IPS-NIHi11 (cell line): ENCODE measurements at regions not wholly inside any gene's neighbourhood (a gene's known extent, or its start where the extent isn't known, plus 50 kb on each side); places are given as distances from the start of the nearest gene placed in this dataset.
"Not testable (repeated sequence)": the region's sequence is repeated elsewhere in the genome, so short reads cannot be mapped to it uniquely, and the experiment has no call there.

Experiments used
- DNase-seq: peaks from one replicate; pipeline ENCODE4 v3.0.0; 2012; ENCODE audit warnings: mixed read lengths, low spot score

DNA sequence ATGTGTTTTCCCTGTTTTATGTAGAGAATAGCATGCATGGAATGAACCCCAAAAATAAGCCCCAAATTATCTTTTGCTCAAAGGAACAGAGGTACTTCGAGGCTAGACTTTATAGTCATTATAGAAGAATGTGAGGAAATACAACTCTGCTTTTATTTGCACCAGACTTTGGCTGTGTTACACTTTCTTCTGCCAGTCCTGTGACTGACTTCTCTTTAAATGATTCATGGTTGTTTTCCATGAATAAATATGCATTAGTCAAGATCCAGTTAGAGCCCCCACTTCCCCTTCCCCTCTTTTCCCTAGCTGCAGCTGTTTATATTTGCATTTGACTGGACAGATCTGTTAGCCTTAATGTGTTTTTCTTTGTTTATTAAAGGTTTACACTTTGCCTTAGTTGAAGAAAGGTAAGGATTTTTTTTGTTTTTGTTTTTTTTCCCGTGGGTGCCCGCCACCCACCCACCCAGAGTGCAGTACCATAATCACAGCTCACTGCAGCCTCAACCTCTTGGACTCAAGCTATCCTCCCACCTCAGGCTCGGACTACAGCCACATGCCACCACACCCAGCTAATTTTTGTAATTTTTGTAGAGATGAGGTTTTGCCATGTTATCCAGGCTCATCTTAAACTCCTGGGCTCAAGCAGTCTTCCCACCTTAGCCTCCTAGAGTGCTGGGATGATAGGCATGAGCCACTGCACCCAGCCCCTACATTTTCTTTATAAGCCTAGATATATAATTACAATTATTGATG, 152.6 kb downstream of the CYB561 start:
- no peak for DNase-seq

GRCh38 chr17:63294776-63295175, 151.3 kb downstream of the CYB561 start:
- no peak for DNase-seq

DNA sequence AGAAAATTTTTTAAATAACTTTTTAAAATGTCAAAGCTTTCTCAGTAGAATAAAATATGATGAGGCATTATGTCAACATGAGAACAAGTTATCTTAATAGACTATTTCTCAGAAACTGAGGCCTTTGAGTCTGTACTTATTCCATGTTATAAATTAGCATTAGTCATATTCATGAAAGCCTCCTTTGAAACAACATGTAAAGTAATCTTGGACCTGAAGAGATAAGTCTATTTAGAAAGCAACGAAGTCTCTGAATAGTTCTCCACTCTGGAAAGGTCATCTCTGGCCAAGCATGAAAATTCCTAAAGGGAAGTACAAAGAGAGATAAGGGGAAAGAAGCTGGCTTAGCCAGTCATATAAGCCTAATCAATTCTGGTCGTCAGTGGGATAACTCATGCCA, 150.8 kb downstream of the CYB561 start:
- DNase-seq: no peak

DNA sequence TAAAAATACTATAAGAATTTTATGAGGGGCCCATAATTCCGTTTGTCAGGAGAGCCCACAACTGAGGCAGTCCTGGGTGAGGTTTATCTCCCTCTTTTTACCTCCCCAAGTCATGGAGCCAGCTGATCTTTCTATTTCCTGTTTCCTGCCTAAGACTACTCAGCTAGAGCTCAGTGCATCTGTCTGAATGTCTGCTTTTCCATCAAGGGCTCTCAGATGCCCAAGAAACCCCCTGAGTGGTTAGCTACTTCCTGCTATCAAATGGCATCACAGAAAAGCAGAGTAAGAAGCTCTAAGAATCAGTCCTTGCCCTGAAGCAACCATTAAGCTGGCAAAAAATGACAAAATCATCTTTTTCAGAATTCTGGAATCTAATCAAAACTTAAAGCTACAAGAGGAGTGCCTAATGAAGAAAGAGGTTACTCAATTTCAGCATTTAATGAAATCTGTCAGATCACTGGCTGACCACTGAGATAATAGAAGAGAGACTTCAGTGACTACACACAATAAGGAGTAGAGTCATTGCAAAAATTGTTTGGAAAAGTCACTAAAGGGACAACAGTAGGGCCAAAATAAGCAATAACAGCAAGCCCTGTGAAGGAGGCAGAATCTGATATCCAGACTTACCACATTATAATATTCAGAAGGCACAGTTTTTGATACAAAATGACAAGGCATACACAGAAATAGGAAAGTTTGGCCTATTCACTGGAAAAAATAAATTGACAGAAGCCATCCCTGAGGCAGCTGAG, 150.1 kb downstream of the CYB561 start:
- DNase-seq: no peak

- DNase-seq: not testable (repeated sequence)
These were observed 147.2 kb downstream of the CYB561 start for GRCh38 chr17:63298916-63299315.

- no peak for DNase-seq
These were observed 141.3 kb downstream of the CYB561 start for GRCh38 chr17:63304704-63305261.

DNA sequence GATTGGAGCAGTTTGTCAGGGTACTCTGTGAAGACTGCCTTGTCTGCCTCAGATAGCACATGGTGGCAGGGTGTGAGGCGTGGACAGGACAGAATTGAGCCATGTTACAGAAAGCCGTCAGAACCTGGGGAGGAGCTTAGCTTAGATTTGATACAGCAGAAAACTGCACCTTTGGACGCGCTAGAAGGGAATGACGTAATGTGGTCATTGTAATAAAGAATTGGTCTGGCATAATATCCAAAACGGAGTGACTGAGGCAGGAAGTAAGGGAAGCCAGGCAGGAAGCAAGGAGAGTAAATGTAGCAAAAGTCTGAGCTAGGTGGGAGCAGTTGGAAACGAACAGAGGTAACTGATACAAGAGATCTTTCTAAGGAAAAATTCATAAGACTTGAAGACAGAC, 140.2 kb downstream of the CYB561 start:
- no peak for DNase-seq

- DNase-seq: no peak
These were observed 139.3 kb downstream of the CYB561 start for GRCh38 chr17:63306855-63307254.

DNA sequence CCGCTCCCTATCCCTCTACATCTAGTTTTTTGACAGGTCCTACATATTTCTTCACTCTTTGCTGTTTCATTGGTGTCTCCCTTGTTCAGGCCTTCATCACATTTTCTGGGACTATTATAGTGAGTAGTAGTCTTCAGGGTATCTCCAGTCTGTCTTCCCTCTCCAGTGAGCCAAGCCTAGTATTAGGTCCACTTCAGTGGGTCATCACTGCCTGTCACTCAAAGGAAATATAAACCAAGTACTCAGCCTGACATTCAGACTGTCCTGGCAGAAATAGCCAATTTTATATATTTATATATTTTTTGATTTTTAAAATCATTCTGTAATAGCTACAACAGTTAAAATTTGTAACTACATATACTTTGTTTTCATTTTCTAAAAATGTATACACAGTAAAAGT, 137.8 kb downstream of the CYB561 start:
- no peak for DNase-seq

- no peak for DNase-seq
These were observed 137.1 kb downstream of the CYB561 start for GRCh38 chr17:63309021-63309420.

- no peak for DNase-seq
These were observed 134.6 kb downstream of the CYB561 start for GRCh38 chr17:63311416-63311937.

GRCh38 chr17:63314761-63315160, 131.3 kb downstream of the CYB561 start:
- no peak for DNase-seq

DNA sequence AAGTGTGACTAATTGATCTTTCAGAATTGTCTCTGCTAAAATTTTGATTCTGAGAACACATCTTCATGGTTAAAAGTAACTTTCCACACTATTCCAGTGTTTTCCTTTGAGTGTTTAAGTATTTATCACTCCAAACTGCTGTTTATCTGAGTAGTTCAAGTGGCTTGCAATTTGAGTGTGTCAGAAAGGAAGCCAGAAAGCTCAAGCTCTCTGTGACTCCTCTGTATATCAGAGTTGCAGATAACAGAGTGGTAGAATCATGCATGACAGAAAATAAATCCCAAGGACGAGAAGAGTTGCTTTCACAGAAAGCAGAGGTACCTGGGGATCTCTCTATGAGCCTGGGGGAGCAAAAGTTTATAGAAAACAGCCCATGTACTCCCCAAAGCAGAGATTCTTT, 130.0 kb downstream of the CYB561 start:
- no peak for DNase-seq

- no peak for DNase-seq
These were observed 128.8 kb downstream of the CYB561 start for GRCh38 chr17:63317166-63317840.

DNA sequence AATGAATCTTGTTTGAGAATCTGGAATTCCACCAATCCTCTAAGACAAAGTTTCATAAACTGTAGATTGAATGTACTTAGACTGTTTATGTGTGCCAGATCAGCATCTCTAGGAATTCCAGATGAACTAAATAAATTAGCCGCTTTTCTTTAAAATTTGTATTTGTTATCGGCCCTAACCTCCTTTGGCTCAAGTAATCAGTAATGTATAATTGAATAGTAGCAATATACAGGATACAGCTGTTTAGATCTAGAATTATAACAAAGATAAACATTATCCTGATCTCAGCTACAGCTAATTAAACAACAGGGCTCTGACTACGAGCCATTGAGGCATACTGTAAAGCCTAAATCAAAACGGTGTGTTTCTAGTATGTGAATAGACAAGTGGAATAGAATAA, 120.3 kb downstream of the CYB561 start:
- DNase-seq: no peak

DNA sequence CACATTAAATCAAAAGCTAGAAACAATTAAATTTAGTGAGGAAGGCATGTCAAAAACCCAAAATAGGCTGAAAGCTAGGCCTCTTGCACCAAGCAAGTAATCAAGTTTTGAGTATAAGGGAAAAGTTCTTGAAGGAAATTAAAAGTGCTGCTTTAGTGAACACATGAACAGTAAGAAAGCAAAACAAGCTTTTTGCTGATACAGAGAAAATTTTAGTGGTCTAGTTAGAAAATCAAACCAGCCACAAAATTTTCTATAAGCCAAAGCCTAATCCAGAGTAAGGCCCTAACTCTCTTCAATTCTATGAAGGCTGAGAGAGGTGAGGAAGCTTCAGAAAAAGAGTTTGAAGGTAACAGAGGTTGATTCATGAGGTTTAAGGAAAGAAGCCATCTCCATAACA, 116.2 kb downstream of the CYB561 start:
- no peak for DNase-seq

GRCh38 chr17:63331301-63332061, 114.6 kb downstream of the CYB561 start:
- DNase-seq: no peak

DNA sequence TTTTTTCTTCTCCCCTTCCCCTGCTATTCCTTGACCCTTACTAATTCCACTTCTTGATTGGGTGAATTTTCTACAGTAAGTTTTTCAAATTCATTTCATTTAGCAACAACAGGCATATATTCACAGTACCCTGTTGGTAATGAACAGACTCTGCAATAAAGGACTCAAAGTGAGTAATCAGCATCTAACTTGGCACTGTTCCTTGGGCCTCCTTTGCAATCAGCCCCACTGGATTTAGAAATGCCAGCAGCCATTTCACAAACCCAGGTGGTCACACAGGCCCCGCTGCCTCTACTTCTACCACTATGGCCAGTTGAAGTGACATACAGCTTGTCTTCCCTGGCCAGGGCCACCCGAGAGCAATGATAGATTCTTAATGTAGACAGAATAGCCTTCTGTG, 113.8 kb downstream of the CYB561 start:
- no peak for DNase-seq

- DNase-seq: no peak
These were observed 112.2 kb downstream of the CYB561 start for GRCh38 chr17:63333869-63334268.

- DNase-seq: no peak
These were observed 110.3 kb downstream of the CYB561 start for GRCh38 chr17:63335831-63336230.

DNA sequence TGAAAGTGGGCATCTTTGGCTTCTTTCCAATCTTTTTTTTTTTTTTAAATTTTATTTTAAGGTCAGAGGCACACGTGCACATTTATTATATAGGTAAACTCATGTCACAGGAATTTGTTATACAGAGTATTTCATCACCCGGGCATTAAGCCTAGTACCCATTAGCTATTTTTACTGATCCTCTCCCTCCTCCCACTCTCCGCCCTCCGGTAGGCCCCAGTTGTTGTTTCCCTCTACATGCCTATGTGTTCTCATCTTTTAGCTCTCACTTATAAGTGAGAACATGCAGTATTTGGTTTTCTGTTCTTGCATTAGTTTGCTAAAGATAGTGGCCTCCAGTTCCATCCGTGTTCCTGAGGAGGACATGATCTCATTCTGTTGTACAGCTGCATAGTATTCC, 108.5 kb downstream of the CYB561 start:
- no peak for DNase-seq

GRCh38 chr17:63338272-63338671, 107.8 kb downstream of the CYB561 start:
- DNase-seq: no peak
